ENCODE measurements at regions not wholly inside any gene's neighbourhood (a gene's known extent, or its start where the extent isn't known, plus 50 kb on each side); places are given as distances from the start of the nearest gene placed in this dataset.

GRCh38 chr9:14405176-14405706 lies 91.3 kb upstream of the NFIB start:
- in situ Hi-C loops (cut with HindIII; ENCODE audit: low pct_unique_long_range_greater_than_20kb, low sequenced_read_pairs) (no loop called here), intact Hi-C loops (cut with micrococcal nuclease; ENCODE audit: unreplicated experiment) (no loop called here)
- ATAC-seq = no peak
- ChIA-PET POLR2A (no interaction called here), CTCF (no interaction called here)
- TF ChIP-seq, protein P1, sequence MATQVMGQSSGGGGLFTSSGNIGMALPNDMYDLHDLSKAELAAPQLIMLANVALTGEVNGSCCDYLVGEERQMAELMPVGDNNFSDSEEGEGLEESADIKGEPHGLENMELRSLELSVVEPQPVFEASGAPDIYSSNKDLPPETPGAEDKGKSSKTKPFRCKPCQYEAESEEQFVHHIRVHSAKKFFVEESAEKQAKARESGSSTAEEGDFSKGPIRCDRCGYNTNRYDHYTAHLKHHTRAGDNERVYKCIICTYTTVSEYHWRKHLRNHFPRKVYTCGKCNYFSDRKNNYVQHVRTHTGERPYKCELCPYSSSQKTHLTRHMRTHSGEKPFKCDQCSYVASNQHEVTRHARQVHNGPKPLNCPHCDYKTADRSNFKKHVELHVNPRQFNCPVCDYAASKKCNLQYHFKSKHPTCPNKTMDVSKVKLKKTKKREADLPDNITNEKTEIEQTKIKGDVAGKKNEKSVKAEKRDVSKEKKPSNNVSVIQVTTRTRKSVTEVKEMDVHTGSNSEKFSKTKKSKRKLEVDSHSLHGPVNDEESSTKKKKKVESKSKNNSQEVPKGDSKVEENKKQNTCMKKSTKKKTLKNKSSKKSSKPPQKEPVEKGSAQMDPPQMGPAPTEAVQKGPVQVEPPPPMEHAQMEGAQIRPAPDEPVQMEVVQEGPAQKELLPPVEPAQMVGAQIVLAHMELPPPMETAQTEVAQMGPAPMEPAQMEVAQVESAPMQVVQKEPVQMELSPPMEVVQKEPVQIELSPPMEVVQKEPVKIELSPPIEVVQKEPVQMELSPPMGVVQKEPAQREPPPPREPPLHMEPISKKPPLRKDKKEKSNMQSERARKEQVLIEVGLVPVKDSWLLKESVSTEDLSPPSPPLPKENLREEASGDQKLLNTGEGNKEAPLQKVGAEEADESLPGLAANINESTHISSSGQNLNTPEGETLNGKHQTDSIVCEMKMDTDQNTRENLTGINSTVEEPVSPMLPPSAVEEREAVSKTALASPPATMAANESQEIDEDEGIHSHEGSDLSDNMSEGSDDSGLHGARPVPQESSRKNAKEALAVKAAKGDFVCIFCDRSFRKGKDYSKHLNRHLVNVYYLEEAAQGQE (IDR thresholded peaks at IDR 0.05; ENCODE audit: insufficient read depth in 1 of 2, low read depth in 2 of 2, low read length in 1 of 2) = no peak
- TF ChIP-seq TCF7L2 (IDR thresholded peaks at IDR 0.05; ENCODE audit: low read depth, low read length) = no peak
- no peak for TF ChIP-seq SIN3A (IDR thresholded peaks at IDR 0.05; ENCODE audit: borderline replicate concordance, insufficient read depth, low read depth, low read length)
- no peak for TF ChIP-seq POLR2AphosphoS5 (IDR thresholded peaks at IDR 0.05; ENCODE audit: low read depth, low read length)
- TF ChIP-seq CTCF (IDR thresholded peaks at IDR 0.05) = no peak
- H3K36me3 ChIP-seq (ENCODE audit: control insufficient read depth, insufficient read depth, low read length) = no peaks in the 10 kb centered on the region
- H3K4me1 ChIP-seq (ENCODE audit: control insufficient read depth, insufficient read depth, low read length) = no peaks in the 10 kb centered on the region
- no peak for DNase-seq (ENCODE audit: low read depth, low spot score)
- no peaks in the 10 kb centered on the region for H3K27me3 ChIP-seq (ENCODE audit: control insufficient read depth, insufficient read depth, low read length)
- H3K4me3 ChIP-seq (ENCODE audit: low read depth in 2 of 2, low read length in 2 of 2) = no peak overlapping the region
- no peaks in the 10 kb centered on the region for H3K9me3 ChIP-seq (ENCODE audit: control insufficient read depth, insufficient read depth, low read depth, low read length)
- no peak overlapping the region for H3K27ac ChIP-seq (ENCODE audit: low read length)
- no TSS peak for BruUV-seq (replicated peaks)

- Histone ChIP-seq H3K4me3 (ENCODE audit: low read depth in 2 of 2, low read length in 2 of 2) (no peak overlapping the region), H3K27ac (ENCODE audit: low read length) (no peak overlapping the region), H3K36me3 (ENCODE audit: control insufficient read depth, insufficient read depth, low read length) (no peaks in the 10 kb centered on the region), H3K27me3 (ENCODE audit: control insufficient read depth, insufficient read depth, low read length) (no peaks in the 10 kb centered on the region), H3K4me1 (ENCODE audit: control insufficient read depth, insufficient read depth, low read length) (no peaks in the 10 kb centered on the region), H3K9me3 (ENCODE audit: control insufficient read depth, insufficient read depth, low read depth, low read length) (no peaks in the 10 kb centered on the region)
- ATAC-seq (no peak), DNase-seq (ENCODE audit: low read depth, low spot score) (no peak)
- intact Hi-C loops (cut with micrococcal nuclease; ENCODE audit: unreplicated experiment) (no loop called here), in situ Hi-C loops (cut with HindIII; ENCODE audit: low pct_unique_long_range_greater_than_20kb, low sequenced_read_pairs) (no loop called here)
- TF ChIP-seq POLR2AphosphoS5 (IDR thresholded peaks at IDR 0.05; ENCODE audit: low read depth, low read length) (no peak), TCF7L2 (IDR thresholded peaks at IDR 0.05; ENCODE audit: low read depth, low read length) (no peak), SIN3A (IDR thresholded peaks at IDR 0.05; ENCODE audit: borderline replicate concordance, insufficient read depth, low read depth, low read length) (no peak), CTCF (IDR thresholded peaks at IDR 0.05) (no peak)
- TF ChIP-seq, protein P1 (IDR thresholded peaks at IDR 0.05; ENCODE audit: insufficient read depth in 1 of 2, low read depth in 2 of 2, low read length in 1 of 2) = no peak
- ChIA-PET CTCF (no interaction called here), POLR2A (no interaction called here)
- BruUV-seq (replicated peaks) = no TSS peak
Observed at GRCh38 chr9:14403081-14403480, 89.1 kb upstream of the NFIB start.
